M059J (cell line): ENCODE measurements at regions not wholly inside any gene's neighbourhood (a gene's known extent, or its start where the extent isn't known, plus 50 kb on each side); places are given as distances from the start of the nearest gene placed in this dataset.
"Not testable (repeated sequence)": the region's sequence is repeated elsewhere in the genome, so short reads cannot be mapped to it uniquely, and the experiment has no call there.

Source experiments
- DNase-seq: peaks from one replicate; pipeline ENCODE4 v3.0.0-alpha.2; 2012; ENCODE audit warnings: low read depth

GRCh38 chr19:29054886-29055675, 157.9 kb downstream of the UQCRFS1 start:
- DNase-seq = peak; percentile 1

- DNase-seq = no peak
Observed at GRCh38 chr19:29048873-29049272, 164.1 kb downstream of the UQCRFS1 start.

GRCh38 chr19:29045679-29046254, 167.2 kb downstream of the UQCRFS1 start:
- no peak for DNase-seq

DNA sequence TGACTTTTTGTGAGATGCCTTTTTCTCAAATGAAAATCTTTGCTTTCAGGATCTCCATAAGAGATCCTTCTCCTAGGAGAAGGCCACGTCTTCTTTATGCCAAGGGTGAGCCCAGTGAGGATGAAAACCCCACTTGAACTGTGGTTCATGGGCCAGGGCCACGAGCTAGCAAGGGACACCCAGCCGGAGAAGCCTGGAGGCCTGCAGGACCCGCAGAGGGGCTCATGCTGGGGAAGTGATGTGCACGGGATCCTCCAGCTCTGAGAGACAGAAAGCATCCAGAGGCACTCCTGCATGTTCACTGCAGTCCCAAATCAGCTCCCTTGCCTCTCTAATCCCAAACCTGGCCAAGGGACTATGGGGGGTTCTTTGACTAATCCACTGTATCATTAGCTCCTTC, 168.9 kb downstream of the UQCRFS1 start:
- no peak for DNase-seq

GRCh38 chr19:29042450-29042849, 170.5 kb downstream of the UQCRFS1 start:
- DNase-seq = no peak

GRCh38 chr19:29040951-29041350, 172.0 kb downstream of the UQCRFS1 start:
- DNase-seq = no peak

- no peak for DNase-seq
Observed at GRCh38 chr19:29040292-29040691, 172.7 kb downstream of the UQCRFS1 start.

DNA sequence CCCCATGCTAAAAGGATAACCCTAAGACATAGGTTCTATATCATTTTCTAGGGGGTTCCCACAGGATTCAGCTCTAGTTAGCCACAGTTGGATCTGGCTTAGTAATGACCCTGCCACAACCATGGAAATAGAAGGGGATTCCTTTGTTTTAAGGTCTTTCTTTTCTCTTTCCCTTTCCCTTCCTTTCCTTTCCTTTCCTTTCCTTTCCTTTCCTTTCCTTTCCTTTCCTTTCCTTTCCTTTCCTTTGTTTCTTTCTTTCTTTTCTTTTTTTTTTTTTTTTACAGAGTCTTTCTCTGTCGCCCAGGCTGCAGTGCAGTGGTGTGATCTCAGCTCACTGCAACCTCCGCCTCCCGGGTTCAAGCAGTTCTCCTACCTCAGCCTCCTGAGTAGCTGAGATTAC, 173.9 kb downstream of the UQCRFS1 start:
- not testable (repeated sequence) for DNase-seq

DNA sequence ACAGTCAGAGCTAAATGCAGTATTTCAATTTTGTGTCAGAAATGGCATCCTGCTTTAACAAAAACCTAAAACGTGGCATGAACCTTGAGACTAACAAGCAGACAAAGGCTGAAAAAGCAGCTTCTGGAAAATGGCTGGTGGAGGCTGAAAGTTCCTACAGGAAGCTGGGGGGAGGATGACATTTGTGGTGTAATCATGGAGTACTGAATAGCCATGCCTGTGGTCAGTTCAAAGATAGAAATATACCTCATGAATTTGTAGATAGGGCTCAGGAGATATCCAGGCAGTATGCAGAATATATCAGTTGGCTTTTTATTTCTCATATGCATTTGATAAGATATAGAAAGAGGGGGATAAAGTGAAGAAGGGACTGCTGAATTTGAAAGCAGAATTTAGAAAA, 181.7 kb downstream of the UQCRFS1 start:
- DNase-seq = no peak

- DNase-seq = no peak
Observed at GRCh38 chr19:29029268-29029958, 183.5 kb downstream of the UQCRFS1 start.

DNA sequence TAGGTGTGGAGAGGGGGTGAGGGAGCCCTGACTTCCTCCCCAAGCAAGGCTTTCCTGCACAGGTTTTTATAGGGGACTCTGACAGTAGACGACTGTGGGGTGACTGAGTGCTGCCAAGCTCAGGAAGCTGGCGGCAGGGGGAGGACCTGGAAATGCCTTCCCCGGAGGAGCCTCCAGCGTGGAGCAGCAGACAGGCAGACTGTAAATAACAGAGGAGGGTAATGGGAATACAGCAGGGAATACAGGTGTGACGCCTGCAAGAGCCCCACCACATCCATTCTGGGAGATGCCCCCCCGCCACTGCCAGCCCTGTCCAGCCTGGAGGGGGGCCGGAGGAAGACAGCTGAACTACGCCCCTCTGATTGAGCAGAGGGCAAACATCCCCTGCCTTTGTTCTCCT, 190.4 kb downstream of the UQCRFS1 start:
- no peak for DNase-seq

DNA sequence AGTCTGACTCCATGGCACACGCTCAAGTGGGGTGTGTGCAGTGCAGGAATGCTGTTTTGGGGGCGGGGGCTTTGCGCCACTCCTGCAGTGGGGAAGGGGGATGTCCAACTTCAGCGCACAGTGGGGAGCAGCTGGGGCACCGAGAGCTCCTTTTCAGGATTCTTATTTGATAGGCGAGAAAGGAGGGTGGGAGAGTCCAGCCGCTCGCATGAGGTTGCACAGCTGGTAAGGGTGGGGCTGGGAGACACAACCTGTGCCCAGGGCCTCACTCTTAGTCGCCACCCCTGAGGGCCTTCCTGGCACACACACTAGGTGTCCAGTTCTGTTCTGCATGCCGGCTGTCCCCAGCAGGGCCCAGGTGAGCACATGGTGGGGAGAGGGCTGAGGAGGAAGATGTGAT, 190.8 kb downstream of the UQCRFS1 start:
- DNase-seq = no peak

GRCh38 chr19:29021232-29021916, 191.6 kb downstream of the UQCRFS1 start:
- no peak for DNase-seq

GRCh38 chr19:29019403-29019802, 193.5 kb downstream of the UQCRFS1 start:
- DNase-seq = no peak

DNA sequence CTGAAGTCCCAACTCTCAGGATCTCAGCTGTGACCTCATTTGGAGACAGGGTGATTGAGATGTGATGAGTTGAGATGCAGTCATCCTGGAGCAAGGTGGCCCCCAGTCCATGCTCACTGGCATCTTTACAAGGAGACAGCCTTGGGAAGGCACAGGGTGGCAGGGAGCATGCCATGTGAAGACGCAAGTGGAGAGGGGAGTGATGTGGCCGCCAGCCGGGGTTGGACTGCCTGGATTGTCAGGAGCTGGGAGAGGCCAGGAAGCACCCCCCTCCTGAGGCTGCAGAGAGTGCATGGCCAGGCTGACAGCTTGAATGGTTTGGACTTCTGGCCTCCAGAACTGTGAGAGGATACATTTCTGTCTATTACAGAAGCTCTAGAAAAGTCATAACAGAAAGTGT, 194.4 kb downstream of the UQCRFS1 start:
- DNase-seq = no peak

- no peak for DNase-seq
Observed at GRCh38 chr19:29017788-29018187, 195.2 kb downstream of the UQCRFS1 start.

DNA sequence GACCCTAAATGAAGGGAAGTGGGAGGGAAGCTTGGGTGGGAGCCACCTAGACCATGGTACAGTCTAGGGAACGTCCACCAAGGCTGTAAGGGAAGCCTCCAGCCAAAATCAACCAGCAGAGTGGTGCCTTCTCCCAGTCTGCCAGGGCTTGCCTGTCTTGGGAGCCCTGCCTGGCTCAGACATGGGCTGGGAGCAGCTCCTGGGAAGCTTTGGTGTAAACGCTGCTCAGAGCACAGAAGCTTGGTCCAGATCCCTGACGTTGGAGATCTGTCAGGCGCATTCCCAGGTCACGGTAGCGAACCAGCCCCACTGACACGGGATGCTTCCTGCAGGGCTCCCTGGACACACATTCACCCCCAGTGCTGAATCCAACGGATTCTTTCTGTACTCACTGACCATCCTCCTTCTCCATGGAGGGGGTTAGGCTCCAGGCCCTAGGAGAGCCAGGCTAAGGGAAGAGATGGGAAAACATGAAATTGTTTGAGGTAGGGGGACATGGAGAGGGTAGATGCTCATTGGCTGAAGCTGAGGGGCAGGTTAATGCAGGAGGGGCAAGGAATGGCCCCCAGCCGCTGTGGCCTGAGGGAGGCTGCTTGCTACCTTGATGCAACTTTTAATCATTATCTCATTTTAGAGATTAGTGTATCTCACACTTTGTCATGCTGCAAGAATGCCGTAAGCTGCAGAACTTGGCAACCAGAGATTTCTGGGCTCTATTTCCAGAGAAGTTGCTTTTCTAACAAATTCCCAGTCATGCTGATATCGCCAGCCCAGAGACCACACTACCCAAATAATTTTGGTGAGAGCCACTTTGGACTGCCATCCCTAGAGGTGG, 195.8 kb downstream of the UQCRFS1 start:
- DNase-seq = no peak

- no peak for DNase-seq
Observed at GRCh38 chr19:29016353-29016752, 196.6 kb downstream of the UQCRFS1 start.

DNA sequence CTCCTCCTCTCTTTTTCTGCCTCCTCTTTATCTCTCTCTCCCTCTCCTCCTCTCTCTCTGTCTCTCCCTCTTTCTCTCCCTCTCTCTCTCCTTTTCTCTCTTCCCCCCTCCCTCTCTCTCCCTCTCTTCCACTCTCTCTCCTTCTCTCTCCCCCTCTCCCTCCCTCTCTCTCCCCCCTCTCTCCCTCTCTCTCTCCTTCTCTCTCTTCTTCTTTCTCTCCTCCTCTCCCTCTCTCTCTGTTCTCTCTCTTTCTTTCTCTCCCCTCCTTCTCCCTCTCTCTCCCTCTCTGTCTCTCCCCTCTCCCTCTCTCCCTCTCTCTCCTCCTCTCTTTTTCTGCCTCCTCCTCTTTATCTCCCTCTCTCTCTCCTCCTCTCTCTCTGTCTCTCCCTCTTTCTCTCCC, 197.4 kb downstream of the UQCRFS1 start:
- no peak for DNase-seq

DNA sequence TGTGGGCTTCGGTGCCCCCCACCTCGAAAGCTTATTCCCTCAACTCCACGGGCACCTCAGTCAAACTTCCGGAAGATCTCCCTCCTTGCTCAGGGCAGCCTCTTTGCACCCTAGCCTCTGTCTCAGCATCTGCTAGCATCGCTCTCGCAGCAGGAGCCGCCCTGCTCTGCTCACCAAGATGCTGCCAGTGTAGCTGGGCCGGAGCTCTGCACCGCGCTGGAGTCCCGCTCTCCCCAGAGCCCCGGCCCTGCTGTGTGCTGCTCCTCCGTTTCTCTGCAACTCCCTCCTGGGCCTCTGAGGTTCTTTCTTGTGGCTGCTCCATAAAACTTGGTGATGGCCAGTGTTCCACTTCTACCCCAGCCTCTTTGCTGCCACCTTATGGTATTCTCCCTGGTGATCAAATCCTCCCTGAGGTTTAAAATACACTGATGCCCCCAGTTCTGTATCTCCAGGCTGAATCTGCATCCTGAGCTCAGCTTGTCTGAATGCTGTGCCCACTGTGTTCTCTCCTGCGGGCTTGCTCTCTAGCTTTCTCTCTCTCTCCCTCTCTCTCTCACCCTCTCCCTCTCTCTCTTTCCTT, 198.0 kb downstream of the UQCRFS1 start:
- DNase-seq = no peak

DNA sequence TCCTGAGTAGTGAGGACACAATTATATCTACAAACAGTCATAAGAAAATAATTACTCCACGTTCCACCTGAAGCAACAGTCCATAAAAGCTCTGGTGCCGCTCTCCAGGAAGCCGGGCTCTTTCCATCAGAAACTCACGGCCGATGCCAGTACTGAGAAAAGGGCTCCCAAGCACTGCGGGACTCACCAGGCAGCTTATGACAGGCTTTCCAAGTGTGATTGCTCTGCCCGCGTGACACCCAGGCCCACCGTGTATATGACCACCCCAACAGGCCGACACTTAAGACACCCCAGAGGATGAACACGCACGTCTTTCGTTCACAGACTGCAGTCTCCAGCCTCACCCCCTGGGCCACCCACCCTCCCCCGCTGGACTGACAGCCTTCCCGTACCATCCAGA, 199.0 kb downstream of the UQCRFS1 start:
- DNase-seq = no peak
